Epidermal melanocyte (primary cell): ENCODE measurements at regions not wholly inside any gene's neighbourhood (a gene's known extent, or its start where the extent isn't known, plus 50 kb on each side); places are given as distances from the start of the nearest gene placed in this dataset.
"Not testable (repeated sequence)": the region's sequence is repeated elsewhere in the genome, so short reads cannot be mapped to it uniquely, and the experiment has no call there.

Experiments
- DNase-seq: peaks from one replicate; pipeline ENCODE4 v3.0.0; 2011; ENCODE audit warnings: low spot score; ENCODE audit not compliant: insufficient read length

GRCh38 chr4:156116991-156117390, 163.3 kb upstream of the CTSO start:
- no peak for DNase-seq

- no peak for DNase-seq
Measured at GRCh38 chr4:156113138-156113765, 159.6 kb upstream of the CTSO start.

- no peak for DNase-seq
Measured at GRCh38 chr4:156111686-156112085, 158.0 kb upstream of the CTSO start.

- no peak for DNase-seq
Measured at GRCh38 chr4:156109943-156110900, 156.6 kb upstream of the CTSO start.

- not testable (repeated sequence) for DNase-seq
Measured at GRCh38 chr4:156109087-156109486, 155.4 kb upstream of the CTSO start.

- DNase-seq: no peak
Measured at GRCh38 chr4:156103311-156103710, 149.6 kb upstream of the CTSO start.

GRCh38 chr4:156102411-156102810, 148.7 kb upstream of the CTSO start:
- DNase-seq: no peak

GRCh38 chr4:156101571-156101970, 147.9 kb upstream of the CTSO start:
- no peak for DNase-seq

GRCh38 chr4:156100651-156101050, 147.0 kb upstream of the CTSO start:
- no peak for DNase-seq

- no peak for DNase-seq
Measured at GRCh38 chr4:156098805-156099204, 145.1 kb upstream of the CTSO start.

- DNase-seq: no peak
Measured at GRCh38 chr4:156085100-156085499, 131.4 kb upstream of the CTSO start.

- no peak for DNase-seq
Measured at GRCh38 chr4:156084373-156084772, 130.7 kb upstream of the CTSO start.

GRCh38 chr4:156073976-156074375, 120.3 kb upstream of the CTSO start:
- DNase-seq: no peak

GRCh38 chr4:156060661-156061060, 107.0 kb upstream of the CTSO start:
- no peak for DNase-seq

GRCh38 chr4:156053174-156053573, 99.5 kb upstream of the CTSO start:
- DNase-seq: no peak

GRCh38 chr4:156052116-156052515, 98.5 kb upstream of the CTSO start:
- no peak for DNase-seq

- DNase-seq: no peak
Measured at GRCh38 chr4:156038772-156039171, 85.1 kb upstream of the CTSO start.

GRCh38 chr4:156036496-156036895, 82.8 kb upstream of the CTSO start:
- DNase-seq: no peak

GRCh38 chr4:156029691-156030090, 76.0 kb upstream of the CTSO start:
- DNase-seq: no peak

GRCh38 chr4:156021298-156021697, 67.6 kb upstream of the CTSO start:
- DNase-seq: no peak

- no peak for DNase-seq
Measured at GRCh38 chr4:156019246-156019645, 65.6 kb upstream of the CTSO start.

- DNase-seq: no peak
Measured at GRCh38 chr4:156018383-156018782, 64.7 kb upstream of the CTSO start.

GRCh38 chr4:156015781-156016180, 62.1 kb upstream of the CTSO start:
- no peak for DNase-seq
